Thyroid gland (tissue), 4 donors: ENCODE measurements at regions not wholly inside any gene's neighbourhood (a gene's known extent, or its start where the extent isn't known, plus 50 kb on each side); places are given as distances from the start of the nearest gene placed in this dataset.

Experiments
- POLR2A ChIP-seq, 2 donors: fragments of 450-650 bp; IDR thresholded peaks; one replicate each; pipeline ENCODE4 v1.6.1; 2017; ENCODE audit warnings: antibody characterized with exemption in 2 of 2, mild to moderate bottlenecking in 2 of 2, moderate library complexity in 1 of 2
- TF ChIP-seq, protein P1 (sequence below), 6 experiments: fragments of 200-600 bp in 3 of 6; fragments of 450-650 bp in 3 of 6; sonication (generic) in 3 of 6; IDR thresholded peaks; one replicate each; pipeline ENCODE4 v1.5.1; 2016 to 2019; ENCODE audit warnings: antibody characterized with exemption in 6 of 6, mild to moderate bottlenecking in 2 of 6, inconsistent platforms in 1 of 6, moderate library complexity in 1 of 6

DNA sequence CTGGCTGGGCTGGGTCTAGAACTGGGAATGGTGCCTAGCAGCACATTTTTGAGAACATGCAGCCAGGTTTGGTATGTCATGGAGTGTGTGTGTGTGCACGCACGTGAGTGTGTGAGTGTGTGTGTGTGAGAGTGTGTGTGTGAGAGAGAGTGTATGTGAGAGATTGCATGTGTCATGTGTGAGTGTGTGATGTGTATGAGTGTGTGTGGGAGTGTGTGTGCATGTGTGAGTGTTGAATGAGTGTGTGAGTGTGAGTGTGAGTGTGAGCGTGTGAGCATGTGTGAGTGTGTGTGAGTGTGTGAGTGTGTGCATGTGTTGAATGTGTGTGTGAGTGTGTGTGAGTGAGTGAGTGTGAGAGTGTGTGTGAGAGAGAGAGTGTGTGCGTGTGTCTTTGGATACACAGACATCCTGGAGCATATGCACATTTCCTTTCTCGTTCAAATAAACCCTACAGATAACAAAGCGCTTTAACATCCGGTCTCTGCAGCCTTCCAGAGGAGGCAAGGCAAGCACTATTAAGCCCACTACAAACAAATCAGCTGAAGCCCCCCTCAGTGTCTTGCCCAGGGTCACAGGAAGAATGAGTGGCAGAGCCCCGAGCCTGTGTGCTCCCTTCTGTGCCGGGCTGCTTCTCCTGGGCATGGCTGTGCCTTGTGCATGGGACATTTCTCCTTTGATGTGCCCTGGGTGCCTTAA lies 108.7 kb upstream of the ETV6 start:
- TF ChIP-seq, protein P1, sequence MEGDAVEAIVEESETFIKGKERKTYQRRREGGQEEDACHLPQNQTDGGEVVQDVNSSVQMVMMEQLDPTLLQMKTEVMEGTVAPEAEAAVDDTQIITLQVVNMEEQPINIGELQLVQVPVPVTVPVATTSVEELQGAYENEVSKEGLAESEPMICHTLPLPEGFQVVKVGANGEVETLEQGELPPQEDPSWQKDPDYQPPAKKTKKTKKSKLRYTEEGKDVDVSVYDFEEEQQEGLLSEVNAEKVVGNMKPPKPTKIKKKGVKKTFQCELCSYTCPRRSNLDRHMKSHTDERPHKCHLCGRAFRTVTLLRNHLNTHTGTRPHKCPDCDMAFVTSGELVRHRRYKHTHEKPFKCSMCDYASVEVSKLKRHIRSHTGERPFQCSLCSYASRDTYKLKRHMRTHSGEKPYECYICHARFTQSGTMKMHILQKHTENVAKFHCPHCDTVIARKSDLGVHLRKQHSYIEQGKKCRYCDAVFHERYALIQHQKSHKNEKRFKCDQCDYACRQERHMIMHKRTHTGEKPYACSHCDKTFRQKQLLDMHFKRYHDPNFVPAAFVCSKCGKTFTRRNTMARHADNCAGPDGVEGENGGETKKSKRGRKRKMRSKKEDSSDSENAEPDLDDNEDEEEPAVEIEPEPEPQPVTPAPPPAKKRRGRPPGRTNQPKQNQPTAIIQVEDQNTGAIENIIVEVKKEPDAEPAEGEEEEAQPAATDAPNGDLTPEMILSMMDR (IDR thresholded peaks at IDR 0.05), result no peak
- no peak for TF ChIP-seq POLR2A (IDR thresholded peaks at IDR 0.05)
